Kidney epithelial cell (primary cell): ENCODE measurements at regions not wholly inside any gene's neighbourhood (a gene's known extent, or its start where the extent isn't known, plus 50 kb on each side); places are given as distances from the start of the nearest gene placed in this dataset.

Source experiments
- DNase-seq: peaks from one replicate; pipeline ENCODE4 v3.0.0-alpha.2; 2010; ENCODE audit warnings: low read depth
- H3K27me3 ChIP-seq: 2 replicates; pipeline ENCODE4 v1.6.0; 2011; ENCODE audit warnings: low read length; ENCODE audit not compliant: control insufficient read depth, insufficient read depth
- H3K36me3 ChIP-seq: 2 replicates; pipeline ENCODE4 v1.5.1; 2011; ENCODE audit warnings: low read length; ENCODE audit not compliant: control insufficient read depth, insufficient read depth
- H3K4me3 ChIP-seq: 2 replicates; pipeline ENCODE4 v1.5.1; 2011; ENCODE audit warnings: low read depth, mild to moderate bottlenecking, control low read depth, low read length
- TF ChIP-seq, protein P1 (sequence below): IDR thresholded peaks from 2 replicates; pipeline ENCODE4 v1.5.1; 2011; ENCODE audit warnings: mild to moderate bottlenecking, moderate library complexity, low read length, control low read depth, inconsistent platforms; ENCODE audit not compliant: insufficient read depth, poor library complexity, severe bottlenecking

DNA sequence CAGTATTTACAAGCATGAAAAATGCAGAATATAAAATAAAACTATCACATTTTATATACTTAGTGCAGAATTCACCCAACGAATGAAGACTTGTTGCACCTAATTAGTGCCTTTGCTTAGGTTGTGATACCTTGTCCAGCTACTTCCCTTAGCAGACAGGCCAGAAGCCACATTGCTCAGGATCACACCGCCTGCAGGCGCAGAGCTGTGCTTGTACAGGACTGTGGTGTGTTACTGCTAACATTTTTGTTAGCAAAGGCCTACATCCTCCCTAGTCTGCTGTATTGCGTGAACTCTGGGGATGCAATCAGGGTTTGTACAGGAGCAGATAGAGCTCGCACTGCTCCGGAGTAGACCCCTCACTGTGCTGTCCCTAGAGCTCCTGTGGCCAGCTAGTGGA, 336.9 kb downstream of the CBLN2 start:
- TF ChIP-seq, protein P1, sequence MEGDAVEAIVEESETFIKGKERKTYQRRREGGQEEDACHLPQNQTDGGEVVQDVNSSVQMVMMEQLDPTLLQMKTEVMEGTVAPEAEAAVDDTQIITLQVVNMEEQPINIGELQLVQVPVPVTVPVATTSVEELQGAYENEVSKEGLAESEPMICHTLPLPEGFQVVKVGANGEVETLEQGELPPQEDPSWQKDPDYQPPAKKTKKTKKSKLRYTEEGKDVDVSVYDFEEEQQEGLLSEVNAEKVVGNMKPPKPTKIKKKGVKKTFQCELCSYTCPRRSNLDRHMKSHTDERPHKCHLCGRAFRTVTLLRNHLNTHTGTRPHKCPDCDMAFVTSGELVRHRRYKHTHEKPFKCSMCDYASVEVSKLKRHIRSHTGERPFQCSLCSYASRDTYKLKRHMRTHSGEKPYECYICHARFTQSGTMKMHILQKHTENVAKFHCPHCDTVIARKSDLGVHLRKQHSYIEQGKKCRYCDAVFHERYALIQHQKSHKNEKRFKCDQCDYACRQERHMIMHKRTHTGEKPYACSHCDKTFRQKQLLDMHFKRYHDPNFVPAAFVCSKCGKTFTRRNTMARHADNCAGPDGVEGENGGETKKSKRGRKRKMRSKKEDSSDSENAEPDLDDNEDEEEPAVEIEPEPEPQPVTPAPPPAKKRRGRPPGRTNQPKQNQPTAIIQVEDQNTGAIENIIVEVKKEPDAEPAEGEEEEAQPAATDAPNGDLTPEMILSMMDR = no peak
- Histone ChIP-seq H3K4me3 (no peak overlapping the region), H3K27me3 (no peaks in the 10 kb centered on the region), H3K36me3 (no peaks in the 10 kb centered on the region)
- no peak for DNase-seq

DNA sequence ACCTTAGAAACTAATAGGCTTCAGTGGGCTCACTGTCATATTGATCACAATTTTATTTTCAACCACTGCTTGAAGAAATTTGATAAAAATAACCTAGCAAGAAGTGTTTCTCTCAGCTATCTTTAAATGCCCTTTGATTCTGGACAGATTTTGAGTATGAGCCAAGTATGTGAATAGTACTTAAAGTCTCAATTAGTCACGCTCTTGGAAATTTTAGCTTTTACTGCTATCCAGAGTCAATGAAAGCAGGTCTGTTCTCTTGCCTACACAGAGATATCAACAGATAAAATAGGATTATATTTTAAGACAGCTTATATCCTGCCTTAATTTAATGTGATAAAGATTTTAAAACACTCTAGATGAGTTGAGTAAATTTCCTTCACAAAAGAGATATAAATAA, 337.3 kb downstream of the CBLN2 start:
- Histone ChIP-seq H3K36me3 (no peaks in the 10 kb centered on the region), H3K4me3 (no peak overlapping the region), H3K27me3 (no peaks in the 10 kb centered on the region)
- no peak for DNase-seq
- TF ChIP-seq, protein P1 = no peak

DNA sequence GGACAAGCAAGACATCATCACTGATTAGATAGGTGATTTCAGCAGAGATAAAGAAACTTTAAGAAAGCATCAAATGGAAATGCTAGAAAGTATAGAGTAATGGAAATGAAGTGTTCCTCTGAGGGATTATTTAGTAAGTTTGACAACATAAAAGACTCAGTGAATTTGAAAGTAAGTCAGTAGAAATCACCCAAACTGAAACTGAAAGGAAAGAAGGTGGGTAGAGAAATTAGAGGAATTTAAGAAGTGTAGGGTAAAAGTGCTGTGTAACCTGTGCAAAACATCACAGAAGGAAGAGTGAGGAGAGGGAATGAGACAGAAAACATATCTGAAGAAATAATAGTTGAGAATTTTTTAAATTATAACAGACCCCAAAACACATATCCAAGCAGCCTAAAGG, 343.1 kb downstream of the CBLN2 start:
- no peak overlapping the region for H3K4me3 ChIP-seq
- TF ChIP-seq, protein P1 = no peak
- no peaks in the 10 kb centered on the region for H3K36me3 ChIP-seq
- no peak for DNase-seq
- H3K27me3 ChIP-seq = no peaks in the 10 kb centered on the region

DNA sequence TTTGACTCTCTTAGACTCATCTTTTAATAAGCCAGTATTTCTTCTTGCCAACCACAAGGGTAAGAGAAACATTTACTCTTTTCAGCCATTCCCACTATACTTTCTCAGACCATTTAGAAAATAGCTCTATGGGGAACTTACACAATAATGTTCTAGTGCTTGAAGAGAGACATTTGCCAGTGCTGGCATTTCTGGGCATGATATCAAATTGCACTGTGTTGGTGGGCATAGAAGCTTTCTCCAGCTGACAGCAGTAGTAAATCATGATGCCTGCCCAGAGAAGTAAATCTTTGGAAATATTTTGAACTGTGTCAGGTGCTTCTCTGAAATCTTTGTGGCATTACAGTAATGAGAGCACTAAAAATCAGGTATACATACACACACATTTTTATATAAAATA, 346.6 kb downstream of the CBLN2 start:
- H3K4me3 ChIP-seq = no peak overlapping the region
- H3K36me3 ChIP-seq = no peaks in the 10 kb centered on the region
- no peaks in the 10 kb centered on the region for H3K27me3 ChIP-seq
- TF ChIP-seq, protein P1 = no peak
- DNase-seq = no peak

DNA sequence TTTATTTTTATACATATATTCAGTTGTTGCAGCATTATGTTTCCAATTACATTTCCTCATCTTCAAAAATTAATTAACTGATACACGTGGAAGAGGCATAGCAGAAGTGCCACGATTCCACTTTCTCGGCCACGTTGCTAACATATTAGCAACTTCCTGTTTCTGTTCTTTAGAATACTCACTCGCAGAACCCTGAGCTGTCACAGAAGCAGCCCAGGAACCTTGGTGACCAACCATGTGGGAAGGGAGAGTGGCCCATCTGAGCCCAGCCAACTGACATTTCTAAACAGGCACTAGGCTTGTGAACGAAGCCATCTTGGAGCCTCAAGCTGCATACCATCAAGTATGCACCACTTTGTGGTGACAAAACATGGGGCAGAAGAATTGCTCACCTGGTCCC, 350.1 kb downstream of the CBLN2 start:
- no peak for DNase-seq
- Histone ChIP-seq H3K4me3 (no peak overlapping the region), H3K36me3 (no peaks in the 10 kb centered on the region), H3K27me3 (no peaks in the 10 kb centered on the region)
- TF ChIP-seq, protein P1 = no peak

DNA sequence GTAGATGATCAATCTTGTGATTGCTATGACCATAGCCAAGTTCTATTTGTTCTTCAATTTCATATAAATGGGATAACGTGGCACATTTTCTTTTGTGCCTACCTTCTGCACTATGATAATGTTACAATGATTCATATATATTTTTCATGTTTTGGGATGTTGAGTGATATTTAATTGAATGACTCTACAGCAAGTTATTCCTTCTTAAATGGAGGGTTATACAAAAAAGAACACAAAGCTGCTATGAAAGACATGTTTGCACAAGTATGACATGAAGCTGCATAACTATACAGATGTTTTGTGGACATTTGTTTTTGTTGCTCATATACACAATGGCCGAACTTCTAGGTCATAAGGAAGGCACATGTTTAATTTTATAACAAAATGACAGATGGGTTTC, 356.2 kb downstream of the CBLN2 start:
- TF ChIP-seq, protein P1 = no peak
- DNase-seq = no peak
- no peak overlapping the region for H3K4me3 ChIP-seq
- no peaks in the 10 kb centered on the region for H3K27me3 ChIP-seq
- no peaks in the 10 kb centered on the region for H3K36me3 ChIP-seq
